ENCODE measurements at regions not wholly inside any gene's neighbourhood (a gene's known extent, or its start where the extent isn't known, plus 50 kb on each side); places are given as distances from the start of the nearest gene placed in this dataset.

DNA sequence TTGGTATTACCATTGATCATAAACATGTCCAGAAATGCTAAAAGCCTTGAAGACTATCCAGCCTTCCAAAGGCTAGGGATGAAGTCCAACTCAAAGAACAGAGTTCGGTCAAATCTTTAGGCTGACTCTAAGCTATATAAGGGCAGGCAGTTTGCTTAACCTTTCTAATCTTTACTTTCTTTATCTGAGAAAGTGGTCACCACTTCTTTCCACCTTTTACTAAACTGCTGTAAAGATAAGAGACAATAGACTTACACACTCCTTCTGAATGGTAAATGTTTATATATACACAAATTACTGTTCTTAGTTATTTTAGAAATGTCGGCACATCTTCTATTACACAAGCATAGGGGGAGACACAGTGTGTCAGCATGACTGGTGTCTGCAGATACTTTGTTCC lies 100.4 kb downstream of the NREP start:
- H2BK120ac ChIP-seq (ENCODE audit: low read depth, low read length) = no peak overlapping the region
- no peak overlapping the region for H4K8ac ChIP-seq (ENCODE audit: low read depth, low read length)
- H3K14ac ChIP-seq (ENCODE audit: low read length) = no peak overlapping the region
- no peak overlapping the region for H2BK5ac ChIP-seq (ENCODE audit: low read length)
- no peak overlapping the region for H3K4me2 ChIP-seq (ENCODE audit: insufficient read depth, low read length, poor library complexity, severe bottlenecking)
- H3K4ac ChIP-seq (ENCODE audit: low read length) = no peak overlapping the region
- H2AK5ac ChIP-seq (ENCODE audit: low read depth, low read length) = no peak overlapping the region
- H3K79me1 ChIP-seq (ENCODE audit: low read depth, low read length) = no peaks in the 10 kb centered on the region
- peaks cover 3 to 6% of the 10 kb centered on the region in 2 donors for H3K9me3 ChIP-seq (replicated peaks in 1 of 2; ENCODE audit: control insufficient read depth in 2 of 2, insufficient read depth in 1 of 2, low read depth in 1 of 2, low read length in 2 of 2)
- no peaks in the 10 kb centered on the region for H3K27me3 ChIP-seq (ENCODE audit: control insufficient read depth in 3 of 3, insufficient read depth in 3 of 3, low read depth in 1 of 3, low read length in 3 of 3)
- no peak overlapping the region for H3K27ac ChIP-seq (replicated peaks; ENCODE audit: low read length)
- DNase-seq (ENCODE audit: low spot score) = no peak
- no peaks in the 10 kb centered on the region for H3K36me3 ChIP-seq (replicated peaks in 1 of 2; ENCODE audit: control insufficient read depth in 2 of 2, insufficient read depth in 2 of 2, low read length in 2 of 2)
- no peak overlapping the region for H2AFZ ChIP-seq (ENCODE audit: low read length)
- no CpG with 5 or more reads among the region's 2 CpGs for WGBS, 2 donors (ENCODE audit: extremely low coverage in 2 of 2, insufficient read length in 2 of 2, insufficient replicate concordance in 1 of 2)
- H3K9ac ChIP-seq (ENCODE audit: low read depth, low read length, poor library complexity) = no peak overlapping the region
- H2BK12ac ChIP-seq (ENCODE audit: low read length) = no peak overlapping the region
- H3K4me3 ChIP-seq (ENCODE audit: low read length in 2 of 2) = no peak overlapping the region
- H4K91ac ChIP-seq (ENCODE audit: low read depth, low read length, poor library complexity) = no peak overlapping the region
- H3K23ac ChIP-seq (ENCODE audit: low read depth, low read length, poor library complexity) = no peak overlapping the region
- no peak overlapping the region for H2BK15ac ChIP-seq (ENCODE audit: low read length)
- no peak overlapping the region for H3K18ac ChIP-seq (ENCODE audit: low read length)
- H3K4me1 ChIP-seq (ENCODE audit: control insufficient read depth in 2 of 2, insufficient read depth in 1 of 2, low read depth in 1 of 2, low read length in 2 of 2) = no peaks in the 10 kb centered on the region

DNA sequence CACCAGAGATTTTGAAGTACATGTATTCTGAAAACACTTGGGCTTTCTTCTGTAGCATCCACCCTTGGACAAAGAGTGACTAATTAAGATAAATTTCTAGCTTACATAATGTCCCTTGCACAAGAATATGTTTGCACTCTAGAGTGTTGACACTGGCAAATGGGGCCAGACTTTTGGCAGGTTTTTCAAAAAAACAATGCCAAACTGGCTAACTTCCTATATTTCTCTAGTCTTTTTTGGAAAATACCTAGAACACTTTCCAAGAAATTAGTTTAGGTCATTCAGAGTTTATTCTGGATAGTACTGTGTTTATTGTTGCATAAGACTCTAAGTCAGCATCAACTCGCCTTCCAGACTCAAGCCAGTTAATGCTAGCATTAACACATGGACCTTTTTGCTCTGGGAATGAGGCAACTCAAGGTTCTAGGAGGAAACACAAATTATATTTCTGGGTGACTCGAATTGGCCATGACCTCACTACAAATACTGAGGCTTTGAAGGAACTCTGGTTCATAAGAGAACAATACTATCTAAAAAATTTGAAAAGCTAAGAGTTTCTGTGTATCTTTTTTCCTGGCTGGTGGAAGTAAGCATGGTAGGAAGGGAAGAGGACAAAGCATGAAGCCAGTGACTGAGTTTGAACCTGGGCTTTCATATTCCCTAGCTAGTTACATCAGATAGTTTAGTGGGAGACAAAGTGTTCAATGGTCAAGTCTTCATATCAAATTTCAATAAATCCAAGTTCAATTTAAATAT lies 101.6 kb downstream of the NREP start:
- H3K9ac ChIP-seq (ENCODE audit: low read depth, low read length, poor library complexity) = no peak overlapping the region
- H2BK5ac ChIP-seq (ENCODE audit: low read length) = no peak overlapping the region
- DNase-seq (ENCODE audit: low spot score) = no peak
- H3K4me3 ChIP-seq (ENCODE audit: low read length in 2 of 2) = no peak overlapping the region
- no peak overlapping the region for H3K27ac ChIP-seq (replicated peaks; ENCODE audit: low read length)
- no peaks in the 10 kb centered on the region for H3K4me1 ChIP-seq (ENCODE audit: control insufficient read depth in 2 of 2, insufficient read depth in 1 of 2, low read depth in 1 of 2, low read length in 2 of 2)
- WGBS, 2 donors (ENCODE audit: extremely low coverage in 2 of 2, insufficient read length in 2 of 2, insufficient replicate concordance in 1 of 2) = no CpG with 5 or more reads among the region's 2 CpGs
- no peaks in the 10 kb centered on the region for H3K79me1 ChIP-seq (ENCODE audit: low read depth, low read length)
- H3K4me2 ChIP-seq (ENCODE audit: insufficient read depth, low read length, poor library complexity, severe bottlenecking) = no peak overlapping the region
- H3K23ac ChIP-seq (ENCODE audit: low read depth, low read length, poor library complexity) = no peak overlapping the region
- no peak overlapping the region for H2BK15ac ChIP-seq (ENCODE audit: low read length)
- H3K14ac ChIP-seq (ENCODE audit: low read length) = no peak overlapping the region
- H2AFZ ChIP-seq (ENCODE audit: low read length) = no peak overlapping the region
- no peak overlapping the region for H4K91ac ChIP-seq (ENCODE audit: low read depth, low read length, poor library complexity)
- H2BK120ac ChIP-seq (ENCODE audit: low read depth, low read length) = no peak overlapping the region
- no peaks in the 10 kb centered on the region for H3K36me3 ChIP-seq (replicated peaks in 1 of 2; ENCODE audit: control insufficient read depth in 2 of 2, insufficient read depth in 2 of 2, low read length in 2 of 2)
- H2BK12ac ChIP-seq (ENCODE audit: low read length) = no peak overlapping the region
- H4K8ac ChIP-seq (ENCODE audit: low read depth, low read length) = no peak overlapping the region
- peaks cover 0 to 3% of the 10 kb centered on the region in 2 donors for H3K9me3 ChIP-seq (replicated peaks in 1 of 2; ENCODE audit: control insufficient read depth in 2 of 2, insufficient read depth in 1 of 2, low read depth in 1 of 2, low read length in 2 of 2)
- H3K18ac ChIP-seq (ENCODE audit: low read length) = no peak overlapping the region
- no peak overlapping the region for H2AK5ac ChIP-seq (ENCODE audit: low read depth, low read length)
- no peaks in the 10 kb centered on the region for H3K27me3 ChIP-seq (ENCODE audit: control insufficient read depth in 3 of 3, insufficient read depth in 3 of 3, low read depth in 1 of 3, low read length in 3 of 3)
- no peak overlapping the region for H3K4ac ChIP-seq (ENCODE audit: low read length)

DNA sequence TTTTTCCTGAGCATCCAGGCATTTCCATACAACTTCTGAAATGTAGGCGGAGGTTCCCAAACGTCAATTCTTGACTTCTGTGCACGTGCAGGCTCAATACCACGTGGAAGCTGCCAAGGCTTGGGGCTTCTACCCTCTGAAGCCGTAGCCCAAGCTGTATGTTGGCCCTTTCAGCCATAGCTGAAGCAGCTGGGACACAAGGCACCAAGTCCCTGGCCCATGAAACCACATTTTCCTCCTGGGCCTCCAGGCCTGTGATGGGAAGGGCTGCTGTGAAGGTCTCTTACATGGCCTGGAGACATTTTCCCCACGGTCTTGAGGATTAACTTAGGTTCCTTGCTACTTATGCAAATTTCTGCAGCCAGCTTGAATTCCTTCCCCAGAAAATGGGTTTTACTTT lies 103.6 kb downstream of the NREP start:
- no peaks in the 10 kb centered on the region for H3K4me1 ChIP-seq (ENCODE audit: control insufficient read depth in 2 of 2, insufficient read depth in 1 of 2, low read depth in 1 of 2, low read length in 2 of 2)
- no peak overlapping the region for H2BK15ac ChIP-seq (ENCODE audit: low read length)
- H3K36me3 ChIP-seq (replicated peaks in 1 of 2; ENCODE audit: control insufficient read depth in 2 of 2, insufficient read depth in 2 of 2, low read length in 2 of 2) = no peaks in the 10 kb centered on the region
- H2BK12ac ChIP-seq (ENCODE audit: low read length) = no peak overlapping the region
- H3K27me3 ChIP-seq (ENCODE audit: control insufficient read depth in 3 of 3, insufficient read depth in 3 of 3, low read depth in 1 of 3, low read length in 3 of 3) = no peaks in the 10 kb centered on the region
- no CpG with 5 or more reads among the region's 6 CpGs for WGBS, 2 donors (ENCODE audit: extremely low coverage in 2 of 2, insufficient read length in 2 of 2, insufficient replicate concordance in 1 of 2)
- H3K4me2 ChIP-seq (ENCODE audit: insufficient read depth, low read length, poor library complexity, severe bottlenecking) = no peak overlapping the region
- no peak overlapping the region for H3K14ac ChIP-seq (ENCODE audit: low read length)
- H3K23ac ChIP-seq (ENCODE audit: low read depth, low read length, poor library complexity) = no peak overlapping the region
- H3K4ac ChIP-seq (ENCODE audit: low read length) = no peak overlapping the region
- H2AFZ ChIP-seq (ENCODE audit: low read length) = no peak overlapping the region
- H2BK120ac ChIP-seq (ENCODE audit: low read depth, low read length) = no peak overlapping the region
- H4K91ac ChIP-seq (ENCODE audit: low read depth, low read length, poor library complexity) = no peak overlapping the region
- H3K79me1 ChIP-seq (ENCODE audit: low read depth, low read length) = no peaks in the 10 kb centered on the region
- H2BK5ac ChIP-seq (ENCODE audit: low read length) = no peak overlapping the region
- H4K8ac ChIP-seq (ENCODE audit: low read depth, low read length) = no peak overlapping the region
- no peak overlapping the region for H2AK5ac ChIP-seq (ENCODE audit: low read depth, low read length)
- no peak overlapping the region for H3K4me3 ChIP-seq (ENCODE audit: low read length in 2 of 2)
- DNase-seq (ENCODE audit: low spot score) = no peak
- H3K9ac ChIP-seq (ENCODE audit: low read depth, low read length, poor library complexity) = no peak overlapping the region
- H3K18ac ChIP-seq (ENCODE audit: low read length) = no peak overlapping the region
- no peak overlapping the region for H3K27ac ChIP-seq (replicated peaks; ENCODE audit: low read length)
- H3K9me3 ChIP-seq (replicated peaks in 1 of 2; ENCODE audit: control insufficient read depth in 2 of 2, insufficient read depth in 1 of 2, low read depth in 1 of 2, low read length in 2 of 2) = no peaks in the 10 kb centered on the region

DNA sequence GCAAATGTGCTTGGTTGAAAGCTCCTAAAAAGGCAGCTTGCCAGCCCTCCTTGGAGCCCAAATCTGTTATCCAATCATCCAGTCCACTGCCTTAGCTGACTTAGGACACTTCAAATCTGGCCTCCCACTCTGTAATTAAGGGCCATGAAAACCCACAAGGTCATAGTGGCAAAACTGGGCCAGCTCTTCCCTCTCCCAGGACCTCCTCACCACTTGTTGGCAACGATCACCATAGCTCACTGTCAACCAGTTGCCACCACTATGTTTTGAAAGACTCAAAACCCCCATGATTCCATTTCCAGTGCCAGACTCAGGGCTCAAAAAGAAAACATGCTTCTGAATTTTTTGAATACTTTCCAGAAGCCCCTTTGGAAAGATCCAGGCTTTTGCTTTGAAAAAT lies 107.5 kb downstream of the NREP start:
- H2BK120ac ChIP-seq (ENCODE audit: low read depth, low read length) = no peak overlapping the region
- no peak overlapping the region for H2AK5ac ChIP-seq (ENCODE audit: low read depth, low read length)
- H2BK15ac ChIP-seq (ENCODE audit: low read length) = no peak overlapping the region
- DNase-seq (ENCODE audit: low spot score) = no peak
- H3K4me3 ChIP-seq (ENCODE audit: low read length in 2 of 2) = no peak overlapping the region
- H3K9me3 ChIP-seq (replicated peaks in 1 of 2; ENCODE audit: control insufficient read depth in 2 of 2, insufficient read depth in 1 of 2, low read depth in 1 of 2, low read length in 2 of 2) = no peaks in the 10 kb centered on the region
- no peak overlapping the region for H4K8ac ChIP-seq (ENCODE audit: low read depth, low read length)
- H3K27ac ChIP-seq (replicated peaks; ENCODE audit: low read length) = no peak overlapping the region
- H3K4ac ChIP-seq (ENCODE audit: low read length) = no peak overlapping the region
- H2AFZ ChIP-seq (ENCODE audit: low read length) = no peak overlapping the region
- no peaks in the 10 kb centered on the region for H3K36me3 ChIP-seq (replicated peaks in 1 of 2; ENCODE audit: control insufficient read depth in 2 of 2, insufficient read depth in 2 of 2, low read length in 2 of 2)
- no peak overlapping the region for H3K9ac ChIP-seq (ENCODE audit: low read depth, low read length, poor library complexity)
- no peaks in the 10 kb centered on the region for H3K4me1 ChIP-seq (ENCODE audit: control insufficient read depth in 2 of 2, insufficient read depth in 1 of 2, low read depth in 1 of 2, low read length in 2 of 2)
- H3K18ac ChIP-seq (ENCODE audit: low read length) = no peak overlapping the region
- H3K79me1 ChIP-seq (ENCODE audit: low read depth, low read length) = no peaks in the 10 kb centered on the region
- no peak overlapping the region for H3K4me2 ChIP-seq (ENCODE audit: insufficient read depth, low read length, poor library complexity, severe bottlenecking)
- H3K14ac ChIP-seq (ENCODE audit: low read length) = no peak overlapping the region
- H3K23ac ChIP-seq (ENCODE audit: low read depth, low read length, poor library complexity) = no peak overlapping the region
- no peak overlapping the region for H2BK12ac ChIP-seq (ENCODE audit: low read length)
- no peak overlapping the region for H4K91ac ChIP-seq (ENCODE audit: low read depth, low read length, poor library complexity)
- no CpG with 5 or more reads among the region's 1 CpG for WGBS, 2 donors (ENCODE audit: extremely low coverage in 2 of 2, insufficient read length in 2 of 2, insufficient replicate concordance in 1 of 2)
- no peak overlapping the region for H2BK5ac ChIP-seq (ENCODE audit: low read length)
- no peaks in the 10 kb centered on the region for H3K27me3 ChIP-seq (ENCODE audit: control insufficient read depth in 3 of 3, insufficient read depth in 3 of 3, low read depth in 1 of 3, low read length in 3 of 3)
